NOMO-1 treated with dmso at 0.1 percent for 144 hours (cell line): ENCODE measurements at regions not wholly inside any gene's neighbourhood (a gene's known extent, or its start where the extent isn't known, plus 50 kb on each side); places are given as distances from the start of the nearest gene placed in this dataset.

Experiments
- DNase-seq: peaks from one replicate; lab custom pipeline; 2025; ENCODE audit not compliant: unreplicated experiment; lab: John Stamatoyannopoulos, UW

DNA sequence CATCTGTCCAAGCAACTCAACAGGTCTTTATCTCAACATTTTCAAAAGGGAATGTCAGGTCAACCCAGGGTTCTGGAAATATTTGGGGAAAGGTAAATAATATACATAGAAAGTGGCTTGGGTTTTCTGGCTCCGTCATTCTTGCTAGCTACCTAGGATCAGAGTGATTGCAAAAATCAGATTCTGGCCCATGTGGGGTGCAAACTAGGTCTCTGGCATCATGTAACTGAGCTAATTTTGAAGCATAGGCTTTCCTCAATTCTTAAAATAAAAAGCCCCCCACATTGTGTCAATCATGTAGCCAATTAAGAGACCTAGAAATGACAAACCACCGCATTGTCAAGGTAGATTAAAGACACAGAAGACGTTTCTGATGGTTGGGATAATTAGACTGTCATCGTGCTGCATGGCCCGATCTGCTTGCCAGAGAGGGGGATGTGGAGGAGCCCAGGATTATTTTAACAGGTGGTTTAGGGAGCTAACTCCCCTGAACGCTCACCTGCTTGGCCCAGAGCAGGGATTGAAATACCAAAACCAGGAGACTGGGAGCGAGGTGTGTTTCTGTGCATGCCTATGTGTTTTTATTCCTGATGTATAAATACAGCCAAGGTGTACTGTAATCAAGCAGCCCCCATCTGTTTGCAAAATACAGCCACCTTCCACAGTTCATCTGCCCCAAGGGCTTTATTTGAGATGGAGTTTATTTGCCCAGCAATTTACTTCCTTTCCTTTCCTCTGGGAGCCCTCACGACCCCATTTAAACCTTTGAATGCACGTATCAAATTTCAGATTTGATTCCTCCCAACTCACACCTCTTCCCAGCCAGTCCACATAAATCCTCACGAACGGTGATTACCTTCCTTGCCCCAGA lies 189.5 kb downstream of the TTC8 start:
- no peak for DNase-seq

GRCh38 chr14:89014569-89014850 lies 190.1 kb downstream of the TTC8 start:
- peak; percentile 30 for DNase-seq

DNA sequence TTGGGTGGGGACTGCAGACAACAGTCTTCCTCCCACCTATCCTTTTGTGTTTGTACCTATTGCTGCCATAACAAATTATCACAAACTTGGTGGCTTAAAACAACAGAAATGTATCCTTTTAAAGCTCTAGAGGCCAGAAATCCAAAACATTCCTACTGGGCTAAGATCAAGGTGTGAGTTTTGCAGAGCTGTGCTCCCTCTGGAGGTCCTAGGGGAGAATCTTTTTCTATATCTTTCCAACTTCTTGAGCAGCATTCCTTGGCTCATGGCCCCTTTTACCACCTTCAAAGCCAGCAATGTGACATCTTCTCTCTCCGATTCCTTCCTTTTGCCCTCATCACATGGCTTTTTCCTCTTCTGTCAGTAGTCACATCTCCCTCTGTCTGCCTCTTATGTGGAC lies 190.6 kb downstream of the TTC8 start:
- no peak for DNase-seq

DNA sequence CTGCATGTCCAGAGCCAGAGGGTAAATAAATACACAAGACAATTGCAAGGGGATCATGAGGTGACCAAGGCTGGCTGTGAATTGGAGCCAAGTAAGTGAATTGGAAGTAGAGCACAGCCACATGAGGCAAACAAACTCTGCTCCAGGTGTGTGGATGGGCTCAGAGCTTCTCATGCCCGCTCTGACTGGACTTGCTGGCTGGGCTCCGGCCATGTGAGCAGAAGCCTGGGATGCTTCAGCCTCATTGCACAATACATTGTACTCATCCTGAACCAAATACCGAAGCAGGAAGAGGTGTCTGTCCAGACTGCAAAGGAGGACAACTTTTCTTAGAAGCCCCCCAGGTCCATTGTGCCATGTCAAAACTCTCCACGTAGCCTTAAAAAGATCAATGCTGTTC lies 193.0 kb downstream of the TTC8 start:
- no peak for DNase-seq

DNA sequence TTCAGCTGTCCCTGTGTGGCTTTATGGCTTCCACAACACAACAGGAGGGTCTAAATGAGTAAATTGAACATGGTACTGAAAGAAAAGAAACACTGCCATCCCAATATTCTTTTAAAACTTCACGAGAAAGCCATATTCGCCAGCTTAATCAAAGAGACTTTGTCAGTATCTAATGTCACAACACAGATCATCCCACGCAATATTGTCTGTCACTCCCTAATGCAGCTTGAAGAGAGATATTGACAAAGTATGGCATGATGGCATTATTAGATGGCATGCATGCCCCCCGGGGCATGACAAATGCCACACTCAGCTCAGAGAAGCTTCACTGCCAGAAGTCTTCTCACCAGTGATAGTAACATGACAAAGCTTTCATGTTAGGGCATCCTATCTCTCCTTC lies 197.8 kb downstream of the TTC8 start:
- DNase-seq, result no peak

DNA sequence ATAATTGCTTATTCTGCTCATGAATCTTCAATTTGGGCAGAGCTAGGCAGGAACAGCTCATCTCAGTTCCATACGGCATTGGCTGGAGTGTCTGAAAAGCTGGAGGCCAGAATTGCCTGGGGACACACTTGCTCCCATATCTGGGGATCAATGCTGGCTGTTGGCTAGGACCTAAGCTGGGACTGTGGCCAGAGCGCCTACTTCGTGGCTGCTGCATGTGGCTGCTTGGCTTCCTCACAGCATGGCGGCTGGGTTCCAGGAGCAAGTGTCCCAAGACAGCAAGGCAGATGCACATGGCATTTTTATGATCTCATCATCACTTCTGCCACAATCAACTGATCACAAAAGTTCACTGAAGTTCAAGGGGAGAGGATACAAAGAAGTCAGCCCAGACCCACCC lies 200.2 kb downstream of the TTC8 start:
- no peak for DNase-seq

DNA sequence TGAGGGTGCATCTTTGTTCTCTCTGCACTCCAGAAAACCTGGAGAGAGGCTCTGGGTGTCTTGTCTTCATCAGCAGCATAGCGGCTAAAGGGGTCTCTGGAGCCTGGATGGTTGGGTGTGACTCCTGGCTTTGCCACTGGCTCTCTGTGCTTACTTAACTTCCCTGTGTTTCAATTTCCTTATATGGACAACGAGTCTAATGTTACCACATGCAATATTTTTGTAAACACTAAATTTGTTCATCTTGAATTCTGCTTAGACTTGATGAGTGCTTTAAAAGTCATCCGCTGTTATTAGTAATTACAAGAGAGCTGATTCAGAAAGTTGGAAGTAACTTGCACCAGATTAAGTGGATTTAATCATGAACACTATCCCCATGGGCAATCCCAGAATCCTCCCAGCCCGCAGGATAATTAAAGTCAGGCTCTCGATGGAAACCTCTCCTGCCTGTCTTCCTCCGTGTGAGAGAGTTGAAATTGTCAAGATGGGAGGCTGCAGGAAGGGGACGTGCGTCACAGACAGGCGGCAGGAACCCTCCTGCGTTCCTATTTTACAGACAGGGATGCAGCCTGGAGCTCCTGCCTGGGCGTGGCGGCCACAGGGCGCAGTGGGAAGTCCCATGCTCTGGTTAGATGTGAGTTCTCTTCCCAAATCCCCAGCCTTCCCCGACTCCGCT lies 201.2 kb downstream of the TTC8 start:
- DNase-seq, result no peak

DNA sequence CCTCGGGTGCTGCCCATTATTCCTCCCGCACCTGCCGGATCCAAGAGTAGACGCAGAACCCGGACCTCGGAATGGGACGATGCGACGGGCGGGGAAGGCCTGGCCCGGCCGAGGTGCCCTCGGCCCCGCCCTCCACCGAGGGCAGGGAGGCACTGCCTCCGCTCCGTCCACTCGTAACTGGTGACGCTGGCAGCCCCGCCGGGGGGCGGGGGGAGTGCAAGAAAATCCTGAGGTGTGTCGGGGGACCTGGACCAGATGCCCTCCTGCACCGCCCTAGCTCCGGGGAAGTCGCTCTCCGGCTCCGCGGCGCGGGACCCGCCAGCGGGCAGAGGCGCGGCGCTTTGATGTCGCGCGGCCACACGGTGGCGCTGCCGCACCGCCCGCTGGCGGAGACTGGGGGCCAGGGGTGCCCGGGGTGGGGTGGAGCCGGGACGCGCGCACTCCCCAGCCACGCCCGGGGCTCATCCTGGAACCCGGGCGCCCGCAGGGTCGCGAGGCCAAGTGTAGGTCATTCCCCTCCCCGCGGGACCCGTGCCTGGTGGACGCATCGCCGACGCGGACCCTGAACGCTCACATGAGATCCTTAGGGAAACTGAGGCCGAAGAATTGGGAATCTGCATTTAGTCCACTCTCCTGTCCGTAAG lies 202.8 kb downstream of the TTC8 start:
- peak; percentile 3 for DNase-seq

- DNase-seq, result no peak
Measured at GRCh38 chr14:89028462-89029134, 204.1 kb downstream of the TTC8 start.

DNA sequence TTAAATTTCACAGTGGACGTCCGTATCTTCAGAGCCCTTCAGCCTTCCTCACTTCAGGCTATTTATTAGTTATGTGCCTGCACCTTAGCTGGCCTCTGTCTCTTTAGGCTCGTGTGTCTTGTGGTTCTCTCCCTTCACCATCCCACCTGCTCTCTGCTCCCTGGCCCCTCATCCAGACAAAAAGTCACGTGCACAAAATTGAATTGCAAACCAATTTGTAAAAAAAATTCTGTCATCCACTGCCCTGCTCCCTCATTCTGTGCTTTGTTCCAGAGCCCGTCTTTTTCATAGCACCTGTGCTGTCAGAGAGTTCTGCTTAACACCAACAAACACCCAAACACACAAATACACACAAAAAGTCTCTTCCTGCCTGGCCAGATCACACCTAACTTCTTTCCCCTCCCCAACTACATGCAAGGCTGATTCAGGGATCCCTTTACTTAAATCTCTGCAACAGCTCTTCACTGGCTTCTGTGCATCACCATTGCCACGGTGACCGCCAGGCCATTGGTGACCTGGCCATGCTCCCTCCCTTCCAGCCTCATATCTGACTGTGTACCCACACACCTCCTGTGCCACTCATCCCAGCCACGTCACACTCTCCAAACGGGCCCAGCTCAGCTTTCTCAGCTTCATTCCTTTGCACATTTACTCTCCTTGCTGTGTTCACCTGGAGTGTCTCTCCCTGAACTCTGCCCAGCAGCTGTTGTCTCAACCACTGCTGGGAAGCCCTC lies 205.7 kb downstream of the TTC8 start:
- no peak for DNase-seq

DNA sequence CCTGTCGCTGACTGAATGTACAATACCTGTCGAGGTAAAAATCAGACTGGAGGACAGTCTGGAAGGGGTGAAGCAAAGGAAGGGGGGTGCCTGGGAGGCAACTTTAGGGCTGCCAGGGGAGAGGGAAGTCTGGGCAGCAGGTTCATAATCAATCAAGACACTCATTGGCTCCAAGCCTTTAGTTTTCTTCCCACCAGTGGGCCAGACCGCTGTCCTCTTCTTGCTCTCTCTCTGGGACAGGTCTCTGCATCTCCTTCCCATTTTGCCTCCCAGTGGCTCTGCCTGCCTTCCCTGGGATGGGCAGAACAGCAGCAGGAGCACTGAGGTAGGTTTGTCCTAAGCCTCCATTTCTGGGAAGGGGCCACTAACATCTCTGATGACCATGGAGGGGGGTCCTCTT lies 206.5 kb downstream of the TTC8 start:
- no peak for DNase-seq

GRCh38 chr14:89032086-89032649 lies 207.7 kb downstream of the TTC8 start:
- DNase-seq, result no peak

- no peak for DNase-seq
Measured at GRCh38 chr14:89033756-89034155, 209.3 kb downstream of the TTC8 start.

GRCh38 chr14:89036371-89036770 lies 211.9 kb downstream of the TTC8 start:
- DNase-seq, result peak; percentile 70

GRCh38 chr14:89037065-89037464 lies 212.6 kb downstream of the TTC8 start:
- no peak for DNase-seq

DNA sequence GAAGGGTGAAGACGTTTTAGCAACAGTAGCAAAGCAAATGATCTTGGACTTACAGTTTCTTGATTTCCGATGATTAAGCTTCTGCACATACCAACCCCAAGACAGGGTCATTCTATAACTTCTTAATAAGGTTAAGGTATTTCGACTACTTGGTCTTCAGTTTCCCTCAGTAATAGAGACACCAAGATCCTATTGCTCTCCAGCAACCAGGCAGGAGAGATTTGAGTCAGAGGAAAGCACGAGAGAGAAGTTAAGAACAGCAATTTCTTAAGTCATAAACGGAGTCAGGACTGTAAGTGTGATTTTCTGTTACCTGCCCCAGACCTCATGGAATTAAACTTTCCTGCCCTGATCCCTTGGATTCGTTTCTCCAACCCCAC lies 215.6 kb downstream of the TTC8 start:
- DNase-seq, result no peak

DNA sequence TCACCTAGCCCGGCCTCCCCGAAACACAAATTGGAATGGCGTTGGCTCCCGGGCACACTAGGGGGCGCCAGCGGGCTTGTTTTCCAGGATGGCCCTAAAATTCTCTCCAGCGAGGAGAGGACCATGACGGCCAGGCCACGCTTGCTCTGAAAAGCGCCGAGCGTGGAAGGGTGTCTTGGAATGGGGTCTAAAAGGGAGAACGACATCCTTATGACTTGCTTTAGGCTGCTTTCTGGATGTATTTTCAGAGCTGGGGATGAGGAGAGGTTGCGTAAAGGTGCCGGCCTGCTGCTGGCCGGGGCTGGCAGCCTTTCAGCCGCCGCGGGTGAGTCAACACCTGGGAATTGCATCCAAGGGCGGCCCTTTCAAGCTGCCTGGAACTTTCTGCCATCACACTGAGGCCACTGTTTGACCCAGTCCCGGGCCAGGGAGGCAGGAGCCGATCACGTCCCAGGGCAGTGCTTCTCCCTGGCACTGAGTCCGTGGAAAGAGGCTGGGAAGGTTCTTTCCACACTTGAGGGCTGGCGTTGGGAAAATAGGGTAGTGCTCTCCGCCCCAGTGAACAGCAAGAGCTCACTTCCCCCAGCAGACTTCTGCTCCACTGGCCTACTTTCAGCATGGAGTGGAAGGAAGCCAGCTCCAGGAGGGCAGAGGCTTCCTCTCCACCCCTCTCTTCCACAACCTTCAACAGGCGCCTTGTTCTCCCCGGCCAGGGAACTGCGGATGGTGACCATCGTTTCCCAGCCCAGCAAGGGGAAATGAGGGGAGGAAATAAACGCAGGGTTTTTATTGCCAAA lies 216.2 kb downstream of the TTC8 start:
- DNase-seq, result peak; percentile 41

GRCh38 chr14:89041257-89041582 lies 216.8 kb downstream of the TTC8 start:
- DNase-seq, result no peak

- DNase-seq, result no peak
Measured at GRCh38 chr14:89042021-89042420, 217.6 kb downstream of the TTC8 start.

DNA sequence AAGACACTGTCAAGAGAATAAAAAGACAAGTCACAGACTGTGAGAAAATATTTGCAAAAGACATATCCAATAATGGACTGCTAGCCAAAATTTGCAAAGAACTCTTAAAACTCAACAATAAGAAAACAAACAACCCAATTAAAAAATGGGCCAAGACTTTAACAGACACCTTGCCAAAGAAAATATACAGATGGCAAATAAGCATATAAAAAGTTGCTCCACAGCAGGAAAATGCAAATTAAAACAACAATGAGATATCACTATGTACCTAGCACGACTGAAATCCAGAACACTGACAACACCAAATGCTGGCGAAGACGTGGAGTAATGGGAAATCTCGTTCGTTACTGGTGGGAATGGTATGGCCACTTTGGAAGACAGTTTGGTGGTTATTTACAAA lies 228.9 kb downstream of the TTC8 start:
- DNase-seq, result no peak
